ENCODE measurements at regions not wholly inside any gene's neighbourhood (a gene's known extent, or its start where the extent isn't known, plus 50 kb on each side); places are given as distances from the start of the nearest gene placed in this dataset.

DNA sequence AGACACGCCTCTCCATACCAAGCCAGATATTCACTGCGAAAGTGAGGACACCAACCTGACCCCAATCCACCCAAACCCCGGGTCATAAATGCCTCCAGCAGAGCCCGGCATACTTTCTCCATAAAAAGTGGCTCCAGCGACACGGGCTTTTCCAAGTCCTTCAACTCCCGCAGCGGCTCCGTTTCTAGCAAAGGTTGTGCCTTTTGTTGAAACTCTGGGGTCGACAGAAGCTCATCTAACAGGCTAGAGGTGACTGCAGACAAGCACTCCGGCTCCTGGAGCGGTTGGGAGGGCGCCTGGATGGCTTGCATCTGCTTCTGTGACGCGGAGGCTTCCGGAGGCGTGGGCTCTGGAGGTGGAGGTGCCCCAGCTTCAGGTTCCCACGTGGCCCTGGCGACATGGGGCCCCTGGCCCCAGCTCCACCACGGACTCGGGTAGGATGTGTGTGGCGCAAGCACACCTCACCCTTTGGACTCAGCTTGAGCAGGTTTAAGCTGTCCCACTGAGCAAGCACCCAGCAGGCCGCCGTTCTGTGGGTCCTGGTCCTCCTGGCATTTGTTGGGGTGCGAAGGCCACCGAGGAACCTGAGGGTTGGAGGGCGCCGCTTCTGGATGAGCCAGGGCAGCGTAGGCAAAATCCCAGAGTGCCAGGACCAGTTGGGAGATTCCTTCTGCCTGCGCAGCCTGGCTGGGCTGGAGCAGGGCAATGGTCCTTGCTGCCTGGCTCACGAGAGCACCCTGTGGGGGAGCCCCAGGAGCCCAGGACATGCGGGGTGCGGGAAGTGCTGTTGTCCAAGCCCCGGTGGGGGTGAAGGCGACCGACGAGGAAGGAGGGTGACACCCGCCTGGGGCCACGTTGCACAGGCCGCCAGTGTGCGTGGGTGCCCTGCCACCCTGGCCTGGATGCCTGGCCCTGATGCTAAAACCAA is 186.3 kb downstream of the ALG10 start:
- TF ChIP-seq, protein P1, sequence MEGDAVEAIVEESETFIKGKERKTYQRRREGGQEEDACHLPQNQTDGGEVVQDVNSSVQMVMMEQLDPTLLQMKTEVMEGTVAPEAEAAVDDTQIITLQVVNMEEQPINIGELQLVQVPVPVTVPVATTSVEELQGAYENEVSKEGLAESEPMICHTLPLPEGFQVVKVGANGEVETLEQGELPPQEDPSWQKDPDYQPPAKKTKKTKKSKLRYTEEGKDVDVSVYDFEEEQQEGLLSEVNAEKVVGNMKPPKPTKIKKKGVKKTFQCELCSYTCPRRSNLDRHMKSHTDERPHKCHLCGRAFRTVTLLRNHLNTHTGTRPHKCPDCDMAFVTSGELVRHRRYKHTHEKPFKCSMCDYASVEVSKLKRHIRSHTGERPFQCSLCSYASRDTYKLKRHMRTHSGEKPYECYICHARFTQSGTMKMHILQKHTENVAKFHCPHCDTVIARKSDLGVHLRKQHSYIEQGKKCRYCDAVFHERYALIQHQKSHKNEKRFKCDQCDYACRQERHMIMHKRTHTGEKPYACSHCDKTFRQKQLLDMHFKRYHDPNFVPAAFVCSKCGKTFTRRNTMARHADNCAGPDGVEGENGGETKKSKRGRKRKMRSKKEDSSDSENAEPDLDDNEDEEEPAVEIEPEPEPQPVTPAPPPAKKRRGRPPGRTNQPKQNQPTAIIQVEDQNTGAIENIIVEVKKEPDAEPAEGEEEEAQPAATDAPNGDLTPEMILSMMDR (IDR thresholded peaks at IDR 0.05; ENCODE audit: partially characterized antibody, unreplicated experiment): no peak
- Mint-ChIP-seq H3K4me3 (ENCODE audit: unreplicated experiment) (no peak overlapping the region), H3K27ac (ENCODE audit: unreplicated experiment) (no peak overlapping the region), H3K36me3 (ENCODE audit: unreplicated experiment) (peaks cover 16% of the 10 kb centered on the region), H3K27me3 (ENCODE audit: unreplicated experiment) (peaks cover 6% of the 10 kb centered on the region), H3K9me3 (ENCODE audit: unreplicated experiment) (peaks cover 15% of the 10 kb centered on the region), H3K4me1 (ENCODE audit: low read depth, unreplicated experiment) (no peaks in the 10 kb centered on the region)
- no peak for DNase-seq

DNA sequence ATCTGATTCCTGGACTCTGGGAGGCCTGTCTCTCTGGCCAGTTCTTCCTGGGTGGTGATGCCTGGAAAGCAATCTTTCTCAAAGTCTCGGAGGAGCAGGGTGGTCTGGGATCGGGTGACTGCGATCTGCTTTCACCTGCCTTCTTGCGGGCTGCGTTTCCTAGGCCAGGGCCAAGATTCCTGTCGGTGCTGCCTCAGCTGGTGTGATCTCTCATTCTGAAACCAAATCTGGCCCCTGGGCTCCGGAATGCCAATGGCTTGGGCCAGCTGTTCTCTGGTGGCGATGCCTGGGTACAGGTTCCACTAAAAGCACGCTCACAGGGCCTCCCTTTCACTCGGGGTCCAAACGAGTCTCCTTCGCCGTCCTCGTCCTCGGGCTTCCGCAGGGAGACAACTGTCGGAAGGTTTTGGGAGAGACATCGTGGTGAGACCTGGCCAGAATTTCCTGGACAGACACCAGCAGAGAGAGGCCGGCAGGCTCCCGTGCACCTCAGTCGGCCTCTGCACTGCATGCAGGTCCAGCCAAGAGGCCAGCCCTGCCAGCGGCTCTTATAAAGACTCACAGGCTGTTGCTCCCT is 187.1 kb downstream of the ALG10 start:
- peaks cover 5% of the 10 kb centered on the region for H3K27me3 Mint-ChIP-seq (ENCODE audit: unreplicated experiment)
- H3K36me3 Mint-ChIP-seq (ENCODE audit: unreplicated experiment): peaks cover 16% of the 10 kb centered on the region
- H3K4me1 Mint-ChIP-seq (ENCODE audit: low read depth, unreplicated experiment): no peaks in the 10 kb centered on the region
- H3K9me3 Mint-ChIP-seq (ENCODE audit: unreplicated experiment): peaks cover 15% of the 10 kb centered on the region
- TF ChIP-seq, protein P1 (IDR thresholded peaks at IDR 0.05; ENCODE audit: partially characterized antibody, unreplicated experiment): no peak
- no peak for DNase-seq
- H3K27ac Mint-ChIP-seq (ENCODE audit: unreplicated experiment): no peak overlapping the region
- no peak overlapping the region for H3K4me3 Mint-ChIP-seq (ENCODE audit: unreplicated experiment)

DNA sequence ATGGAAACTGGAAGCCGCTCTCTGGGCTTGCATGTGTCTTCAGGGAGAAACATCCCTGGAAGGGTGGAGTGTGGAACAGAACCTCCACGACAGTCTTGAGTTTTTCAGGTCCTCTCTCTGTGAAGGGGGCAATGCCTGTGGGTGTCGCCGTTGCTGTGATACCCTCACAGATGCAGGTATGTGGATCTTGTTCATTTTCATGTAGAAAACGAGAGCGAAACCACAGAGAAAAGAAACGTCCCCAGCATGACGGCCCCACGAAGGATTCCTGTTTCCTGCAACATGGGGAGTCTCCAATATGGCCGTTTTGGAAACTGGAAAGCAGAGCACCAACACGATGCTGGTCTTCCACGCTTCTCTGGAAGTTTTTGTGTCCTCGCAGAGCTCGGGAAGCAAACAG is 187.9 kb downstream of the ALG10 start:
- H3K4me1 Mint-ChIP-seq (ENCODE audit: low read depth, unreplicated experiment): no peaks in the 10 kb centered on the region
- TF ChIP-seq, protein P1 (IDR thresholded peaks at IDR 0.05; ENCODE audit: partially characterized antibody, unreplicated experiment): no peak
- no peak for DNase-seq
- H3K36me3 Mint-ChIP-seq (ENCODE audit: unreplicated experiment): peaks cover 16% of the 10 kb centered on the region
- no peak overlapping the region for H3K4me3 Mint-ChIP-seq (ENCODE audit: unreplicated experiment)
- H3K27me3 Mint-ChIP-seq (ENCODE audit: unreplicated experiment): peaks cover 2% of the 10 kb centered on the region
- H3K27ac Mint-ChIP-seq (ENCODE audit: unreplicated experiment): no peak overlapping the region
- H3K9me3 Mint-ChIP-seq (ENCODE audit: unreplicated experiment): peaks cover 18% of the 10 kb centered on the region

DNA sequence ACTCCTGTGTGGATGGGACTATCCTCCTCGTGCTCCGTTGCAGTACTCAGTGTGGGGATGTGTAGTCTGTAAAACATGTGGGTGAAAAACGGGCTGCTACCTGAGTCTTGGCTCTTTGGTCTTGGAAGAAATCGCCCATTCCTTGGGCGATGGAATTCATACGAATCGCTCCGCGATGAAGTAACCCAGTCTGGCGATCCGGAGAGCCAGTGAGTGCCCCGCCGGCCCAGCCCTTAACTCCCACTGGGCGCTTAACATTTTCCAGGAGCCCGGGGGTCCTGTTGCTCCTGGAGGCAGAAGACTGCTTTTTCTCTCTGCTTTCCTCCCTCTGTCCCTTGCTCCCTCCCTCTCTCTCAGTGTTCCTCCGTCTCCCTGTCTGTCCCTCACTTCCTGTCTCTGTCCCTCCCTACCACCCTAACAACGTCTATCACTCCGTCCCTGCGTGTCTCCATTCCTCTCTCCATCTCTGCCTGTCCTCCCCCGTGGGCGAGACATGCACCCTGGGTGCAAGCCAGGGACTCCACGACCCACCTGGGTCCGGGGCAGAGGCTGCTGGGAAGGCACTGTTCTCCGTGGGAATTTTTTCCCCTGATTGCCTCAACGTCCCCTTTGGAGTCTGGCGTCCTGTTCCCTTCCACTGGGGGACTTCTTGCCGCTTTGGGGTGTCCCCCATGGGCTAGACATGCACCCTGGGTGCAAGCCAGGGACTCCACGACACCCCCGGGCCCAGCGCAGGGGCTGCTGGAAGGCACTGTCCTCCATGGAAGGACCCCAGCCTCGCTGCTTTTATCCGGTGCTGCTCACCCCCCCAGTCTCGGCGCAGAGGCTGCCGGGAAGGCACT is 188.6 kb downstream of the ALG10 start:
- Mint-ChIP-seq H3K9me3 (ENCODE audit: unreplicated experiment) (peaks cover 23% of the 10 kb centered on the region), H3K4me3 (ENCODE audit: unreplicated experiment) (no peak overlapping the region), H3K27me3 (ENCODE audit: unreplicated experiment) (peaks cover 2% of the 10 kb centered on the region), H3K4me1 (ENCODE audit: low read depth, unreplicated experiment) (no peaks in the 10 kb centered on the region), H3K36me3 (ENCODE audit: unreplicated experiment) (peaks cover 16% of the 10 kb centered on the region), H3K27ac (ENCODE audit: unreplicated experiment) (no peak overlapping the region)
- TF ChIP-seq, protein P1 (IDR thresholded peaks at IDR 0.05; ENCODE audit: partially characterized antibody, unreplicated experiment): no peak
- no peak for DNase-seq
